ENCODE measurements at regions not wholly inside any gene's neighbourhood (a gene's known extent, or its start where the extent isn't known, plus 50 kb on each side); places are given as distances from the start of the nearest gene placed in this dataset.

GRCh38 chr13:99819967-99820366, 151.6 kb downstream of the ZIC5 start:
- no peak for DNase-seq

GRCh38 chr13:99816321-99816720, 155.2 kb downstream of the ZIC5 start:
- no peak for DNase-seq

- no peak for DNase-seq
Measured at GRCh38 chr13:99813336-99814095, 158.1 kb downstream of the ZIC5 start.

GRCh38 chr13:99812625-99813024, 158.9 kb downstream of the ZIC5 start:
- no peak for DNase-seq

GRCh38 chr13:99811067-99811700, 160.4 kb downstream of the ZIC5 start:
- DNase-seq = no peak

GRCh38 chr13:99809926-99810325, 161.6 kb downstream of the ZIC5 start:
- no peak for DNase-seq

GRCh38 chr13:99809496-99809895, 162.1 kb downstream of the ZIC5 start:
- DNase-seq = no peak

GRCh38 chr13:99808786-99809185, 162.8 kb downstream of the ZIC5 start:
- no peak for DNase-seq

- DNase-seq = no peak
Measured at GRCh38 chr13:99806671-99807070, 164.9 kb downstream of the ZIC5 start.

GRCh38 chr13:99805361-99805760, 166.2 kb downstream of the ZIC5 start:
- DNase-seq = no peak

GRCh38 chr13:99803141-99803540, 168.4 kb downstream of the ZIC5 start:
- no peak for DNase-seq

GRCh38 chr13:99802416-99802815, 169.2 kb downstream of the ZIC5 start:
- DNase-seq = no peak

- no peak for DNase-seq
Measured at GRCh38 chr13:99800951-99801350, 170.6 kb downstream of the ZIC5 start.

- DNase-seq = no peak
Measured at GRCh38 chr13:99800011-99800410, 171.6 kb downstream of the ZIC5 start.

- no peak for DNase-seq
Measured at GRCh38 chr13:99798756-99799155, 172.8 kb downstream of the ZIC5 start.

GRCh38 chr13:99797691-99798090, 173.9 kb downstream of the ZIC5 start:
- DNase-seq = no peak

GRCh38 chr13:99796175-99796819, 175.3 kb downstream of the ZIC5 start:
- DNase-seq = no peak

GRCh38 chr13:99792079-99792921, 179.3 kb downstream of the ZIC5 start:
- no peak for DNase-seq

- DNase-seq = no peak
Measured at GRCh38 chr13:99782669-99783068, 188.9 kb downstream of the ZIC5 start.

GRCh38 chr13:99778500-99778899, 193.1 kb downstream of the ZIC5 start:
- DNase-seq = no peak

GRCh38 chr13:99777873-99778272, 193.7 kb downstream of the ZIC5 start:
- DNase-seq = no peak

- DNase-seq = no peak
Measured at GRCh38 chr13:99774644-99775043, 196.9 kb downstream of the ZIC5 start.

GRCh38 chr13:99768986-99769385, 202.6 kb downstream of the ZIC5 start:
- no peak for DNase-seq
